NCI-H1417 (cell line): ENCODE measurements at regions not wholly inside any gene's neighbourhood (a gene's known extent, or its start where the extent isn't known, plus 50 kb on each side); places are given as distances from the start of the nearest gene placed in this dataset.
A peak's percentile ranks its signal among the peaks of the same experiment; 100 is the strongest.

Source experiments
- DNase-seq, 3 experiments: peaks; one replicate each; lab custom pipeline; 2025; lab: John Stamatoyannopoulos, UW

- DNase-seq, result no peak
Measured at GRCh38 chr3:194995334-194995733, 275.6 kb downstream of the XXYLT1 start.

GRCh38 chr3:194995922-194996321, 275.0 kb downstream of the XXYLT1 start:
- DNase-seq, result no peak

GRCh38 chr3:194996746-194997145, 274.2 kb downstream of the XXYLT1 start:
- no peak for DNase-seq

GRCh38 chr3:194998417-194998816, 272.5 kb downstream of the XXYLT1 start:
- no peak for DNase-seq

GRCh38 chr3:194998948-194999347, 272.0 kb downstream of the XXYLT1 start:
- no peak for DNase-seq

- no peak for DNase-seq
Measured at GRCh38 chr3:194999491-194999890, 271.5 kb downstream of the XXYLT1 start.

GRCh38 chr3:195001261-195001660, 269.7 kb downstream of the XXYLT1 start:
- no peak for DNase-seq

GRCh38 chr3:195001961-195002861, 268.7 kb downstream of the XXYLT1 start:
- DNase-seq, result peak; percentile 71 to 98 (median 94)

GRCh38 chr3:195003006-195003892, 267.7 kb downstream of the XXYLT1 start:
- no peak for DNase-seq

- no peak for DNase-seq
Measured at GRCh38 chr3:195003893-195004289, 267.1 kb downstream of the XXYLT1 start.

- DNase-seq, result no peak
Measured at GRCh38 chr3:195004512-195005250, 266.3 kb downstream of the XXYLT1 start.

GRCh38 chr3:195005251-195005620, 265.7 kb downstream of the XXYLT1 start:
- DNase-seq, result no peak

- DNase-seq, result no peak
Measured at GRCh38 chr3:195005759-195006510, 265.0 kb downstream of the XXYLT1 start.

- DNase-seq, result no peak
Measured at GRCh38 chr3:195007151-195007550, 263.8 kb downstream of the XXYLT1 start.

GRCh38 chr3:195007766-195008165, 263.2 kb downstream of the XXYLT1 start:
- DNase-seq, result no peak

GRCh38 chr3:195008816-195009215, 262.1 kb downstream of the XXYLT1 start:
- no peak for DNase-seq

- DNase-seq, result no peak
Measured at GRCh38 chr3:195009616-195010015, 261.3 kb downstream of the XXYLT1 start.

GRCh38 chr3:195010551-195011100, 260.3 kb downstream of the XXYLT1 start:
- no peak for DNase-seq

- DNase-seq, result no peak
Measured at GRCh38 chr3:195011231-195011834, 259.6 kb downstream of the XXYLT1 start.

- no peak for DNase-seq
Measured at GRCh38 chr3:195012100-195012499, 258.9 kb downstream of the XXYLT1 start.

GRCh38 chr3:195012571-195012970, 258.4 kb downstream of the XXYLT1 start:
- DNase-seq, result no peak
